Frontal cortex (tissue), 3 donors: ENCODE measurements at regions not wholly inside any gene's neighbourhood (a gene's known extent, or its start where the extent isn't known, plus 50 kb on each side); places are given as distances from the start of the nearest gene placed in this dataset.
"Not testable (repeated sequence)": the region's sequence is repeated elsewhere in the genome, so short reads cannot be mapped to it uniquely, and the experiment has no call there.

Experiments
- DNase-seq, 2 donors: peaks; one replicate each; pipeline ENCODE4 v3.0.0; 2012; ENCODE audit warnings: low spot score in 2 of 2
- FAIRE-seq: peaks from 2 replicates; lab custom pipeline; 2012; peaks lifted over from hg19 to GRCh38; lab: Jason Lieb, UNC
- donor health status: control.
- donor health status: control.
- donor health status: control.

DNA sequence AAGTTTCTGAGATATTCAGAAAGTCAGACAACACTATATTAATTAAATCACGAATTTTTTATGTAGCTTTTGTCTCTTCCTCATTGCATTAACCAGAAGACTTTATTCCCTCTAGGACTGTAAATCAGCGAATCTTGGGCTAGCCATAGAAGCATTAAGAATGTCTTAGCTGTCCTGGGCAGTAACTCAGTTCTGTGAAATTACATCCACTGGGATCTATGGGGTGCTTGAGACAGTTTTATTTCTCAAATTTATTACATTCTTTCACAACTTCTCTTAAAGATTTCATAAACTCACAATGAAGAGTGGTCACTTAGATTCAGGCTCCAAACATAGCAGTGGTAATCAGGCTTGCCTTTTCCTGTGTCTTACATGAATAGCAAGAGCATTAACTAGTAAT, 1153.4 kb downstream of the CDH8 start:
- no peak for FAIRE-seq
- no peak for DNase-seq

DNA sequence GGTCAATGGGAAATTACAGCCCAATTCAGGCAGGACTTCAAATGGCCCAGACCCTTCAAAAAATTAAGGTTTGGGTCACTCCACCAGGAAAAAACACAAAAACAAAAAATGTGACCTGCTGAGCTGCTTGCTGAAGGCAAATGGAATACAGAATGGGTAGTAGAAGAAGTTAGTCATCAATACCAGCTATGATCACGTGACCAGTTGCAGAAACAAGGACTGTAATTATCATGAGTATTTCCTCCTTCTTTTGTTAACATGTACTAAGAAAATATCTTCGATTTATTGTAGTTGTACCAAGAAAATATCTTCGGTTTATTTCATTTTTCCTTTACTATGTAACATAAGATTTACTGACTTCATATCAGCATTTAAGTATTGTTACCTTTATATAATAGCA, 1183.6 kb downstream of the CDH8 start:
- FAIRE-seq (no peak), DNase-seq (no peak)

DNA sequence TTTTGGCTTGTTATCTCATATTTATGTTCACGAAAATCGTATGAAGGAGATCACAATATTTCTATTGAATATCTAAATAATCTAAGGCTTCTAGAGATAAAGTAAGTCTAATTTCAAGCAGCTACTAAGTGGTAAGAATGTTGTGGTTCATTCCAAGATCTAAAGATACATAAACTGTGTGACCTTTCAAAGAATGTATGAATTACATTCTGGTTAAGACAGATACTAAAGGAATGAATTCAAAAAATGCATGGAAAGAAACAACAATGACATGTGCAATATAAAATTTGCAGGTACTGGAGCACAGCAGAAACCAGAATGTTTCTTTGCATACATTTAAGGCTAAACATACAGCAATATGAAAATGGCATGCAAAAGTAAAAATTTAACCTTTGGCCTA, 1214.6 kb downstream of the CDH8 start:
- DNase-seq (no peak), FAIRE-seq (no peak)

DNA sequence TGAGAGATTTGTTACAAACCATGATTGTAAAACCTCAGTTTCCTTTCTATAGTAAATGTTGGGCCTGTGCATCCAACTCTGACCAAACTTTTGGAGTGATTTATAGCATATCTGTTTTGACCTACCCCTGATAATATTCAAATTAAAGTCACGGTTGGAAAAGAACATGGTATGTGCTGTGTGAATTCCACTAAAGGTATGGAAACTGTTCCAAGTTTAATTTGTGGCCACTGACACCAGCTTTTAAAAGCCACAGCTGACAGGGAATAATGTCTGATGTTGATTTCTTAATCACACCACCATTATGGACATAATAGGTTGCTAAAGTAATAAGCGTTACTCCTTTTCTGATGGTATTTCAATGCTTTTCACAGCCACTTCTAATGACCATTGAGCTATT, 1215.9 kb downstream of the CDH8 start:
- FAIRE-seq (no peak), DNase-seq (no peak)

DNA sequence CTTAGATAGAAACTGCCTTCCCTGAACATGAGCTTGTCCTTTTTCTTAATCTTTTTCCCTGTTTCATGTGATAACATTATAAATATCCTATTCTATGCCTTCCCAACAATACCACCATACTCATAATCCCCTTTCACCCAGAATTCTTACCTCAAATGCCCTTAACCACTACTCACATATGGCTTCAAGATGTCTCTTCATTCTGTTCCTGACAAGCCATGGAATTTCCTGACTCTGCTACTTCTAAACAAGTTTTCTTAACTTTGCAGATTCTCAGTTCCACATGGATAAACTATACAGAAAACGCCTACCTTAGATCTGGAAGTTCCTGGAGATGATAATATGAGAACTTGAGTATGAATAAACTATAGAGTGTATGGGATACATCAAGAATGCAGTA, 1217.8 kb downstream of the CDH8 start:
- DNase-seq, result no peak
- FAIRE-seq, result no peak

DNA sequence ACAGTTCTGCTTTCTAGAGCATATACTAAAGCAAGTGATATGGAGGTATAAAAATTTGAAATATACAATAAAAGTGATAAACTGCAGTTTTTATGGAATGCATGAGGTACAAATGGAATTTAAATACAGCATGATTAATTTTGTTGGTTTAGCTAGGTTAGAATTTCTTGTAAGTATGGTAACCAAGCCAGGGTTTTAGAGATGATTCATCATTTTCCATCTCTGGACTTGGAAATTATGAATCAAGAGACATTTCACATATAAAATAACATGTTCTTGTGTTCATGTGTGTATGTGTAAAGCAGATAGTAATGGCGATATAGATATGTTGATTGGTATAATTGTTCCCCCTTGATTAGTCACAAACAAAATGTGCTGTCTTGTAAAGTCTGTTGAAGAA, 1219.8 kb downstream of the CDH8 start:
- no peak for FAIRE-seq

GRCh38 chr16:60815865-60816264, 1220.4 kb downstream of the CDH8 start:
- FAIRE-seq (no peak), DNase-seq (no peak)

More for the DNA sequence above, 1219.8 kb downstream of the CDH8 start:
- no peak for DNase-seq

GRCh38 chr16:60815033-60815432, 1221.2 kb downstream of the CDH8 start:
- FAIRE-seq, result no peak
- no peak for DNase-seq

GRCh38 chr16:60811657-60812056, 1224.6 kb downstream of the CDH8 start:
- no peak for DNase-seq
- no peak for FAIRE-seq

GRCh38 chr16:60811051-60811608, 1225.1 kb downstream of the CDH8 start:
- no peak for DNase-seq
- no peak for FAIRE-seq

DNA sequence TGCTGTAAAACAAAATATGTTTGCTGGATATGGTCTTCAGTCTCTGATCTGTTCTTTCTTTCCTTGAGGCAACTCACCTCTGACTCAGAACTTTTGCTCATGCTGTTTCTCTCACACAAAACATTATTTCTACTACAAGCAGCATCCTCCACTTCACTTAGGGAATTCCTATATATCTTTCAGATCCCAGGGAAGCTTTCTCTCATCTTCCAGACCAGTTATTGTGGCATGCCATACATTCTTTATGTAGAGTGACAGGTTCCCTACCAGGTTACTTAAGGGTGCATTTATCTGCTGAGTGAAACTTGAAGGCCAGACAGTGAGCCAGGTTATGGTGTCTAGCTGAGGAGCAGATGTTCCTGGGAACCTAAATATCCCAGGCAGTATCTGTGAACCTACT, 1226.0 kb downstream of the CDH8 start:
- FAIRE-seq, result no peak
- no peak for DNase-seq

DNA sequence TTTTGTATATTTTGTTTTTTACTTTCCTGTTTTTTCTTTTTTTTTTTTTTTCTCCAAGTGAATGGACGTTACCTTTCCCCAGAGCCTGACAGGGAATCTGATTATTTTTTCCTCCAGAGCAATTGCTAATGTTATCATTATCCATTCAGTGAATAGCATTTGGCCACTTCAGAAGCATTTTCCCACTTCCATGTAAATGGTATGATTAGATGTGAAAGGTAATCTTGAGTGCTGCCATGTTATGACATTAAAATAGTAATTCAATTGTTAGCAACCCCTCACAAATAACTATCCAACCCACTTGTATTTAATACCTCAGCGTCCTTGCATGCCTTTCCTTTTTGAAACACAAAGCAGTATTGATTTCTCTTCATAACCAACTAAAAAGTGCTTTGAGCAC, 1243.8 kb downstream of the CDH8 start:
- FAIRE-seq, result no peak
- no peak for DNase-seq

- no peak for FAIRE-seq
- no peak for DNase-seq
These were observed 1247.6 kb downstream of the CDH8 start for GRCh38 chr16:60788631-60789030.

DNA sequence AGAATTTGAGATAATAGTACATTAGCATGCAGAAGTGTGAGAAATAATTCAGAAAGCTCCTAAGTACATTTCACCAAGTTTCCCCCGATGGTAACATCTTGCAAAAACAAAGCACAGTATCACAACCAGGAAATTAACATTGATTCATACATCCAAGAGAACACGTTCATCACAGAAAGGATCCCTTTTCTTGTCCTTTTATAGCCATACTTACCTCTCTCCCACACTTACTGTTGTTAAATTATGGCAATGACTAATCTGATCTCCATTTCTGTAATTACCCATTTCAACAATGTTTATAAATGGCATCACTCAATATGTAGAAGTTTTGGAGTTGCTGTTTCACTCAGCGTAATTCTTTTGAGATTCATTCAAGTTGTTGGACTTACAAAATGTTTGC, 1260.0 kb downstream of the CDH8 start:
- DNase-seq (no peak), FAIRE-seq (no peak)

- DNase-seq (no peak), FAIRE-seq (no peak)
These were observed 1265.1 kb downstream of the CDH8 start for GRCh38 chr16:60771138-60771537.

DNA sequence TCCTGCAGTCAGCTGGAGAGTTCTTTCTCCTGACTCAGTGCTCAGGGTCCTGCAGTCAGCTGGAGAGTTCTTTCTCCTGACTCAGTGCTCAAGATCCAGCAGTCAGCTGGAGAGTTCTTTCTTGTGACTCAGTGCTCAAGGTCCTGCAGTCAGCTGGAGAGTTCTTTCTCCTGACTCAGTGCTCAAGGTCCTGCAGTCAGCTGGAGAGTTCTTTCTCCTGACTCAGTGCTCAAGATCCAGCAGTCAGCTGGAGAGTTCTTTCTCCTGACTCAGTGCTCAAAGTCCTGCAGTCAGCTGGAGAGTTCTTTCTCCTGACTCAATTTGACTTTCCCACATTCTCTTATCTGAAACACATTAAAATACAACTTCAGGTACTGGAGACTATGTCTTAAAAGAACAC, 1265.9 kb downstream of the CDH8 start:
- not testable (repeated sequence) for FAIRE-seq, DNase-seq

DNA sequence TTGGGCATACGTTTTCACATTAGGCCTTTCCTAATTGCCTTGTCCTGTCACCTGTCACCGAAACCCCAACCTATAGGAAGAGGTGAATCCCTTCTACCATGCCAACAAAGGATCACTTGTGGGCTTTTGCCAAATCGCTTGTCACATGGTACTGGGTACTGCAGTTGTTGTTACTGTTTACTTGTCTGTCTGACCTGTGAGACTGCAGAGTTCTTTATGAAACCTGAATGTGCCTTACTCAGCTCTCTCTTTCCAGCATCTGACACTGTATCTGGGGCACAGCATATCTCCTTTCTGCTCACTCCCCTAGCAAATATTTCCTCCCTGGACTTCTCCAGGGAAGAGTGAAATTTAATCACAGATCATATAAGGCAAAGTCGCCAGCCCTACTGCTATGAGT, 1272.4 kb downstream of the CDH8 start:
- no peak for DNase-seq
- FAIRE-seq, result no peak

GRCh38 chr16:60755907-60756306, 1280.3 kb downstream of the CDH8 start:
- no peak for FAIRE-seq
- DNase-seq, result no peak

DNA sequence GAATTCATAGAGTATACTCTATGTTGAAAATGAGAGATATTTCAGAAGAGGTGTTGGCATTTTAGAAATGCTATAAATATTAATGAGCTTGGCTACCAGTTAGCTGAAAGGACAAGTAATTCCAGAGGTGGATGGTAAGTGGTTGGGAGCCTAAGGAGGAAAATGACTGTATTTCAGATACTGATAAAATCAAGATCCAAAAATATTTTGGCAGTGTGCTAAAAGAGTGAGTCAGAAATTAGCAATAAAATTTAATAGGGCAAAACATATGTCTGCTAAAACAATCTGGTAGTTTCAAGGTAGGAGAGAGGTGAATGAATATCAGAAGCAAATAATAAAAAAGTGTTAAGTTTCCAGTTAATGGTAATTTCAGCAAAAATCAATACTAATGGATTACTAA, 1287.9 kb downstream of the CDH8 start:
- no peak for DNase-seq
- FAIRE-seq, result no peak

DNA sequence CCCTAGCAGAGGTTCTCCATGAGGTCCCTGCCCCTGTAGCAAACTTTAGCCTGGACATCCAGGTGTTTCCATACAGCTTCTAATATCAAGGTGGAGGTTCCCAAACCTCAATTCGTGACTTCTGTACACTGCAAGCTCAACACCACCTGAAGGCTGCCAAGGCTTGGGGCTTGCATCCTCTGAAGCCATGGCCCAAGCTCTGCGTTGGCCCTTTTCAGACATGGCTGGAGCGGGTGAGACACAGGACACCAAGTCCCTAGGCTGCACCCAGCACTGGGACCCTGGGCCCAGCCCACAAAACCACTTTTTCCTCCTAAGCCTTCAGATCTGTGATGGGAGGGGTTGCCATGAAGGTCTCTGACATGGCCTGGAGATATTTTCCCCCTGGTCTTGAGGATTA, 1292.0 kb downstream of the CDH8 start:
- DNase-seq, result no peak
- no peak for FAIRE-seq

- DNase-seq (no peak), FAIRE-seq (no peak)
These were observed 1294.4 kb downstream of the CDH8 start for GRCh38 chr16:60741810-60742209.

DNA sequence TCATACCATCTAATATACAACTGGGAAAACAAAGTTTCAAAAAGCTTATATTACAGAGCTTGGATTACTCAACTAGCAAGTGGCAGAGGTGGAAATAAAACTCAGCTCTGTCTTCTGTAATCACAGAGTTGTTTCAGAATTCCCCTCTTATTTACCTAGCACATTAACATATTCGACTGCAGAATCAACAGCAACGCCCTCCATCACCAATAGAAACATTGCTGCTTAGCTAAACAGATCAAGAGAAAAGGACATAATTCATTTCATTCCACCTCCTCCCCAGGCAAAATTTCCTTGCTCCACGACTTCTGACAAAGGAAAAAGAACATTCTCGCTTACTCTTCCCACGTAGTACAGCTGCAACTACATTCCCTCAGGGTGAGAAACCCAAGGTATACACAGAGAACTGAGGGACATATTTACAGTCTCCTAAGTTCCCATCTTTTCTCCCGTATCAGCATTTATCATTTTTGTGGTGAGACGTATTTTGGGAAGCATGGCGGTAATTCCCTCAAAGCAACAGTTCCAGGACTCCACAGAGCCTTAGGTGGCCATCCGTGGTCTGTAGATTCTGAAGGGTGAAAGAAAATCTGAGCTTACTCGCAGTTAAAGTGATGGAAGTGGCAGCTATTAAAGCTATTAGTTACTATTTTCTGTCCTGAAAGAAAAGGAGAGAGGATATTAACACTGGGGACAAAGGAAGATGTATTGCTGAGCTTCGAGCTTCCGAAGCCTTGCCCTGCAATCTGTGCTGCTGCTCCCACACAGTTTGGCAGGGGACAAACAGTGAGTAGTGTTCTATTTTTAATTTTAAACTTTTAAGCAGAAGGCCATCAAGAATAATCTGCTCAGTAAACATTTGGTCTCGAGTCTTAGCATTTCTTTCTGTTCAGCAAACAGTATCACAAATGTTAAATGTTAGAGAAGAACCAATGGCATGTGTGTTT, 1296.2 kb downstream of the CDH8 start:
- no peak for DNase-seq
- no peak for FAIRE-seq
